ENCODE measurements at regions not wholly inside any gene's neighbourhood (a gene's known extent, or its start where the extent isn't known, plus 50 kb on each side); places are given as distances from the start of the nearest gene placed in this dataset.

DNA sequence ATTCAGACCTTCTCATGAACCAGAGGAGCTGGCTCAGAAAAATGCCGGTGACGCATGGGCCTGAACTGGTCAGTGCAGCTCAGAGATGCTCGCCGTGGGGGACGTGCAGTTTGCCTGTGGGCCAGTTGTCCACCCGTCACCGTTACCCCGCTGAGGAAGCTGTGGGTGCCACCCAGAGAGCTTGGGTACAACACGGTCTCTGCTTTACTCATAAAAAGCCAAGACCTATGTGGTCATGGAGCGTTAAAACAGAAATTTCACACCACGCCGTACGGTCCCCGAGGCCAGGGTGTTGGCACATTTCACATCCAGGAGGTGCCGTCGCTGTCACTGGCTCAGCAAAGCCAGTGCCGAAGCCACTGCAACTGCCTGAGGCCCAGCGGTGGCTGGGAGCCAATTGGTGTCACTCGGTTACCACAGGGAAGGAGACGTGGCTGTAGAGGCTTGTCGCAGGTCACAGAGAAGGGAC, 120.9 kb downstream of the METRNL start:
- TF ChIP-seq, protein P1, sequence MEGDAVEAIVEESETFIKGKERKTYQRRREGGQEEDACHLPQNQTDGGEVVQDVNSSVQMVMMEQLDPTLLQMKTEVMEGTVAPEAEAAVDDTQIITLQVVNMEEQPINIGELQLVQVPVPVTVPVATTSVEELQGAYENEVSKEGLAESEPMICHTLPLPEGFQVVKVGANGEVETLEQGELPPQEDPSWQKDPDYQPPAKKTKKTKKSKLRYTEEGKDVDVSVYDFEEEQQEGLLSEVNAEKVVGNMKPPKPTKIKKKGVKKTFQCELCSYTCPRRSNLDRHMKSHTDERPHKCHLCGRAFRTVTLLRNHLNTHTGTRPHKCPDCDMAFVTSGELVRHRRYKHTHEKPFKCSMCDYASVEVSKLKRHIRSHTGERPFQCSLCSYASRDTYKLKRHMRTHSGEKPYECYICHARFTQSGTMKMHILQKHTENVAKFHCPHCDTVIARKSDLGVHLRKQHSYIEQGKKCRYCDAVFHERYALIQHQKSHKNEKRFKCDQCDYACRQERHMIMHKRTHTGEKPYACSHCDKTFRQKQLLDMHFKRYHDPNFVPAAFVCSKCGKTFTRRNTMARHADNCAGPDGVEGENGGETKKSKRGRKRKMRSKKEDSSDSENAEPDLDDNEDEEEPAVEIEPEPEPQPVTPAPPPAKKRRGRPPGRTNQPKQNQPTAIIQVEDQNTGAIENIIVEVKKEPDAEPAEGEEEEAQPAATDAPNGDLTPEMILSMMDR (IDR thresholded peaks at IDR 0.05; ENCODE audit: low read depth, low read length): no peak
- peak; percentile 70; the same call in 1 of the 2 replicates for TF ChIP-seq MYC (IDR thresholded peaks at IDR 0.05; ENCODE audit: low read depth, low read length)
